HG02763 (cell line): ENCODE measurements at regions not wholly inside any gene's neighbourhood (a gene's known extent, or its start where the extent isn't known, plus 50 kb on each side); places are given as distances from the start of the nearest gene placed in this dataset.

Source experiments
- ATAC-seq: cut with Tn5 transposase; IDR thresholded peaks from one replicate; pipeline ENCODE4 v1.9.1; 2021; ENCODE audit warnings: mild to moderate bottlenecking, moderate library complexity; ENCODE audit not compliant: unreplicated experiment

DNA sequence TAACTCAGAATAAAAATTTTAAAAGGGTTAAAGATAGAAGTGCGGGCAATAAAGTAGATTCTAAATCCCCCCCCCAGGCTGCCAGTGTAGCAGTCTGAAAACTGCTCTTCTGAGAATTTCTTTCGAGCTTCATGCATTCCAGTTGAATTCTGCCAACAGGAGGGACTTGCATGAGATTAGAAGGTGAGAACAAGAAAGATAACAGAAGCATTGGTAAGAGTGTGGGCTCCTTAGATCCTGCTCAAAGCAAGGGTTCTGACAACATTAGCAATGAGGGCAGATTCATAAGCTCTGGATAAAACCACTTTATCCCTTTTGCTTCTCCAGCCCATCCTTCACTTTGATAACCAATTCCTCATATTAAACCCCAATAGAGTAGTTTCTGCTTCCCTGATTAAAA is 235.9 kb upstream of the CDH6 start:
- no peak for ATAC-seq

DNA sequence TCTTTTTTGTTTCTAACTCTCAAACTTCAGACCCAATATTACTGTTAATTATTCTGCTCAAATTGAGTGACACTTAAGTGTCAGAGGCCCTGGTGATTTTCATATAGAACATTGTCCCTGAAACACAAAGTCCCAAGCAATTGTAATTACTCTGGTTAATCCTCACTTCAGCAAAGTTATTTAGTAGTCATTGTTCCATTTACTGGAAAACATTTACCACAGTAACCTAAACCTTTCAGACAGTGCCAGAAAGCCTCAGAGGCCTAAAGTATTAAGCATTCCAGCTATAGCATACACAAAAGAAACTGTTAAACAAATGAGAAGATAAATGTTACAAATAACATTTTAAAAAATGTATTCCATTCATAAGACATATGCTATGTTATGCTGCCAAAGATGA is 237.2 kb upstream of the CDH6 start:
- no peak for ATAC-seq

DNA sequence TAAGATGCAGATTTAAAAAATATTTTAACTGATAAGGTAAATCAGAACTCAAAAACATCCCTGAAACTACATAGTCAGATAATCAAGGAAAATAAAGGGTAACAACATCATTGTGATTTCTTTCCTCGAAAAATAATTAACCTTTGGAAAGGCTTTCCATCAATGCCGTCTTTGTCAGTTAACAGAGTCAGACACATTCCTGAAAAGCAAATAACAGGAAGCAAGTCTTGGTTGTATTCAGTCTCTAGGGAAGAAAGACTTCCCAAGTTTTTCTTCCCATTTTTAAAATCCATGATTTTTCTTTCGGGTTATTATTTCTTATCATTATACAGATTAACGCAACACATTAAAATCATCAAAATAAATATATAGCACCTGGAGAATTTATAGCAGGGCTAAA is 256.4 kb upstream of the CDH6 start:
- ATAC-seq, result no peak

DNA sequence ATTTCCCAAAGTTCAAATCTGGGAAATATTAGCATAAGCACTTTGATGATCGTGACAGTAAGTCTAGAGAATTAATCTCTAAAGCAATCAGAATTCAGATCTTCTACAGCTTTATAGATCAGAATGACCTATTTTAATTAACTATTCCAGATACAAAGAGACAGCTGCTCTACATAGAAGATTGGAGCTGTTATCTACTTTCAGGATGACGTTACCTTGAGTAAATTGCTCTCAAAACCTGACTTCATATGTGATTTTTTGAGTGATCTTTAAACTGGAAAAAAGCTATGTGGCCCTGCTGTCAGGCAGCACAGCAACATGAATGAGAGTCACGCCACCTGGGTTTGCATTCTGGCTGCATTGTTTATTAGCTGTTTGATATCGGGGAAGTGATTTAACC is 259.9 kb upstream of the CDH6 start:
- ATAC-seq, result no peak

DNA sequence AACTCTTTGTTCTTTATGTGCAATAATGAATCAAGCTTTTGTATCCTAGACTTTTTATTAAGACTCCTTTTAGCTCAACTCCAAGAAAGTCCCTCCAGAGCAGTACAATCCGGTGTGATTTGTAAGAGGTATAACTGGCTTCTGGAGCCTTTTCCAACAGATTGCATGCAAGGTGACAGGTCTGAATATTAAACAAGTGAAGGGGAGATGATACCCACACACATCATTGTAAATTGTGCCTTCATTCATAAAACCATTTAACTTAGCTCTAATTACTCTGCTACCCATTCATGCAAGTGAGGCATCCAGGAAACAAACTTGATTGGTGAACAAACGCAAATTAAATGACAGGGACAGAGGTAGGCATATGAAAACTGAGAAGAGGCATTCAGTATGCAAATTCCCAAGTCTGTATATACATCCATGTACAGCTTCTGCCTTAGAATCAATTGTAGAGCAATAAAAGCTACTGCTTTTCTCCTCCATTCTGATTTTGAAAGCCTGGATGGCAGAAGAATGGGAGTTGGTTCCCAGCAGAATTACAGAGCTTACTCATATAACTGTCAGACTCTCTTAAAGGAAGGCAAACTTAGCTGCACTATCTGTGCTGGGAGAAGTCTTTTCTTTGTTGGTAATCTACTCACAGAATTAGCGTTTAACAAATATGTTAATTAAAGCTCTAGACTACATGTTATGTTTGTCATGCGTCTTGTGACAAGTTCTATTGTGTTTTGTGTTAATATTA is 261.0 kb upstream of the CDH6 start:
- ATAC-seq, result no peak

DNA sequence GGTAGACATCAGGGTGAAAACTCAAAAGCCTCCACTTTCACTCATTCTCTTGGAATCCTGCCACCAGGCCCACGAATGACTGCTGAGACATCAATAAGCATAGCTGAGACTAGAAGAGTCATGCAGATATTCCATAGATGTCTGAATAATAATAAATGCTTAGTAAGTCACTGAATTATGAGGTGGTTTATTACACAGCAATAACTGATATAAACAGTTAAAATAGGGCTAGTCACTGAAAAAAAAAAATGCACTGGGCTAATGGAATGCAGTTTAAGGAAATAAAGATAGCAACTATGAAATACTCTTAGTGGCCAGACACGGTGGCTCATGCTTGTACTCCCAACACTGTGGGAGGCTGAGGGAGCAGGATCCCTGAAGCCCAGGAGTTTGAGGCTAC is 262.8 kb upstream of the CDH6 start:
- no peak for ATAC-seq

DNA sequence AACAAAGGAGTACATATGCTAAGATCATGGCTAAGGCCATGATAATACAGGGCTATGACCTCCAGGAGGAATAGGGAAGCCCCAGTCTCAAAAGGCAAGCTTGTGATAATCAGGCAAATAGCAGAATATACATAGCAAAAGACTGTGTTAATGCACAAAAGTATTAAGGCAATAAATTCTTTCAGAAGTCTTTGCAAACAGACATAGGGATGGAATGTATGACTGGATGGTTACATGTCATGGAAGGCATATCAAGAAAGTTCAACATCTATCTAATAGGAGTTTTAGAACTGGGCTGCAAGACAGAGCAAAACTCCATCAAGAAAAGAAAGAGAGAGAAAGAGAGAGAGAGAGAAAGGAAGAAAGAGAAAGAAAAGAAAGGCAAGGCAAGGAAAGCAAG is 264.5 kb upstream of the CDH6 start:
- ATAC-seq, result no peak

DNA sequence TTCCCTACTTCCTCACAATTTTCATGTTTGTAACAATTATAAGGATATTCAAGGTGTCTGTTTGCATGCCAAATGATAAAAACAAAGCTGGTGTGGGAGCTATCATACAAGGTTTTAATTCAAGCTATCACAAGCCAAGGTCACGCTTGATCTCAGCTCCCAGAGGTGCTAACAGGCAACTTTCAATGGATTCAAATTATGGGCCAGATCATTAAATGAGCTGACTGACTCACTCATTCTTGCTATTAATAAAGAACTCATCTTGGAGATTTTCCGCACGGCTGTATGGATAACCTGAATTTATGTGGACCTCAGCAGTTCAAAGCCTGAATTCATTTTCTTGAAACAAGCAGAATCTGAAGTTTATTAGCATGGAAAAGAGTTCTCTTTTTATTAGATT is 267.3 kb upstream of the CDH6 start:
- no peak for ATAC-seq

DNA sequence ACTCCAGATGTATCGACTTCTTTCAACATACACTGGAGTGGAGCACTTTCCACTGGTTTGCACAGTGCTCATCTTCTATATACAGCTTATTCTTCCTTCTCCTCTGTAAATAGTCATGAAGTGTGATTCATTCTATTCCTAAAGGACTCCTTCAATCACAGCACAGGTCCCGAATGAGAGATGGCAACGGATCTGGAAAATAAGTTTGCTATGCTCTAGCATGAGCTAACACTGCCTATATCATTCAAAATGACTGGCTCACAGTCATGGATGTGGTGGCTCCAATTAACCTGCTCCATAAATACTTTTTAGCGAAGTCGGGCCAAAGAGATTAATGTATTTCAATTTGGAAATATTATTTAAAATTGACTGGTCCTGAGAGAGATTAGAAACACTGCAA is 272.1 kb upstream of the CDH6 start:
- ATAC-seq, result no peak

DNA sequence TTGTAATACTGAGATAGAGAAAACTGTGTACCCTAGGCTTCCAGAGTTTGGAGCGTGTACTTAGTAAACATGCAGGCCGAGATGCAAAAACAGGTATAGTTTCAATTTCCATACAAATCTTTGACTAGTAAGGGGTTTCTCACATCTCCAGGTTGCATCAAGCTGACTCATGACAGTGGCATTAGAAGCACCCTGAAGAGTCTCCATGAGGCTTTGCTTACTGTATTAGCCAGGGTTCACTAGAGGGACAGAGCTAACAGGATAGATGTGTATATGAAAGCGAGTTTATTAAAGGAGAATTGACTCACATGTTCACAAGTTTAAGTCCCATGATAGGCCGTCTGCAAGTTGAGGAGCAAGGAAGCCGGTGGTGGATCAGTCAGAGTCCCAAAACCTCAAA is 275.3 kb upstream of the CDH6 start:
- ATAC-seq, result no peak

DNA sequence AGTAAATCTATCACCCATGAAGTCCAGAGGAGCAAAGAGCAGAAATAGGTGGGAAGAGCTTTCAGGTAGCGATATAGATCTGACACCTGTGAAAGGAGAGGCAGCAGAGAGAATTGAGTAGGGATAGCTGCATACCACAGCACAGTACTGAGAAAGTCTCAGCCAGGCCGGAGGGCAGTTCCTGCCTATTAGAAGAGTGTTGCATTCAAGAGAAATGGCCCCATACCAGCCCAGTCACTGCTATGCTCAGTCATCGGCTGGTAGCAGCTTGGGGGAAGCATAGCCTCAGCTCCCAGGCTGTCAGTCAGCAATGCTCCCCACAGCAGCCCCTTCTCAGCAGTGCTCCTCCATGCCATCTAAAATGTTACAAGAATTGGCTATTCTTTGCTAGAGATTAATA is 285.1 kb upstream of the CDH6 start:
- ATAC-seq, result no peak

DNA sequence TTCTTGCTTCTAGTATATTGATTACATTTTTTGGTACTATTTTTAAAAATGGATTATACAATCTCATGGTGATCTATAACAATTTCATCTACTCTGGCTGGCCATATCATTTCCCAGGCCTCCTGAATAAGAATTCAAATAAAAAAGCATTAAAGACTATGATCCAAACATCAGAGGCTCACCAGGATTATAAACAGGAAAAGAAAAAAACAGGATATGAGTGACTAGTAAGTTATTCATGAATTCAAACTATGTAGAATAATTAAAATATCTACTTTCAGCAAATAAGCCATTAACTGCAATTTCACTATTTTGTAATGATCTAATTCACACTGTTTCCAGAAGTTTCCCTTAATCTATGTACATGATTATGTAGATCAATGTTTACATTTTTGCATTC is 293.1 kb upstream of the CDH6 start:
- no peak for ATAC-seq

DNA sequence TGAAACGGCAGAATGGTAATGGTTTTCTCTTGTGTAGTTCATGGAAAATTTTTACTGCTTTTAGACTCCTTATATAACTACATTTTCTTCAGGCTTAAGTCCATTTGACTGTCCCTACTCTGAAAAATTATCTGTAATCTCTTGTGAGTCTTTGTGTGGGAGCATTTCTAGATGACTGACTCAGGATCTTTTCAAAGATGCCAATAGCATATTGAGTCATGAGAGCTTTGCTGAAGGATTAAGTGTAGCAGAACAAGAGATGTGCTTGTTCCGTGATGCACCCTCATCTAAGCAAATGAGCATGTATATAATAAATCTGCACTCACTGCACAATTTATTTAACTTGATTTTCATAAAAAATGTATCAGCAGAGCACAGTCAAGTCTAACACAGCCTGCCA is 298.7 kb upstream of the CDH6 start:
- no peak for ATAC-seq

DNA sequence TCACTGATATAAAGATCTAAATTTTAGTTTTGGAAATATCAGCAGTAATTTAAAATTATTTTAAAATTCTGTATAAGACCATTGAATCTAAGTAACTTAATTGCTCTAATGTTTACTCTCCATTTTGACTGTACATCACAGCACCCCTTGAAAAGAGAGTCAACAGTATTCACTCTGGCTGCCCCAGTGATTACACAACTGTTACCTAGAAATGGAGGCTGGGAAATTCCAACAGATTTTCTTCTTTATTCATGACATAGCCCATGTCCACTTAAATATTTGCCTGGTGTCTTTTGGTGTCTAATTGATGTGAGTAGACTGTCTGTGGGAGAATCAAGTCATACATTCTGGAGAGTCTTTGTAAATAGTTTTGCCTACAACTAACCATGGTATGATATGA is 301.8 kb upstream of the CDH6 start:
- no peak for ATAC-seq

DNA sequence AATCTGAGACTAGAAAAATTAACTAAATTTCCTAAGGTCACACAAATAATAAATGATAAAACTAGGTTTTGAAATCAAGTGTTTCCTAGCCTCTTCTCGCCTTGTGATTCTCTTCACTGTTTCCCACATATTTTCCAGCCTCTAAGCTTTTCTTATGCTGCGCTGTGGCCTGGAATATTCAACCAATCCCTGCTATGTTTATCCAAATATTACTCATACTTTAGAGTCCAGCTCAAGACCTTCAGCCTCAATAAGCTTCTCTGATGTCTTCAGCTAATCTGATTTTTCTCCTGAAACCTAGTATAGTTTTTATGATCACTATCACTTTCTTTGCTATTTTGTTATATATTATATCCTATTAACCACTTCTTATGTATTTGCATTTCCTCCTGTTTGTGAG is 303.1 kb upstream of the CDH6 start:
- no peak for ATAC-seq

DNA sequence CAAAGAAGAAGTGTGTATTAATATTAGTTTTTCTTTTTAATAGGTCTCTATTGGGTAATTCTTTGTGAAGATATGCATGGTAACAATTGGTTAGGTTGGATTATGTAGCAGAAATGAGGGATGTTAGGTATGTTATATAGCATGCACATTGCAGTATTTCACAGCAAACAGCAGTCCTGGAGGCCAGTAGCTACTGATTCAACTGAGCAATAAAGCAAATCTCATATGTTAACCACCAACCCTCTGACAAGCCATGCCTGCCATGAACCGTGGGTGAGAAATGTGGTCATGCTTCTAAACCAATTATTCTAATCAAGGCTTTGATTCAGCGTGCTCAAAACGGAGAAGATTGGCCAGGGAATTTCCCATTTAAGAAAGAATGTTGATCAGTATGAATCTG is 313.0 kb upstream of the CDH6 start:
- no peak for ATAC-seq

DNA sequence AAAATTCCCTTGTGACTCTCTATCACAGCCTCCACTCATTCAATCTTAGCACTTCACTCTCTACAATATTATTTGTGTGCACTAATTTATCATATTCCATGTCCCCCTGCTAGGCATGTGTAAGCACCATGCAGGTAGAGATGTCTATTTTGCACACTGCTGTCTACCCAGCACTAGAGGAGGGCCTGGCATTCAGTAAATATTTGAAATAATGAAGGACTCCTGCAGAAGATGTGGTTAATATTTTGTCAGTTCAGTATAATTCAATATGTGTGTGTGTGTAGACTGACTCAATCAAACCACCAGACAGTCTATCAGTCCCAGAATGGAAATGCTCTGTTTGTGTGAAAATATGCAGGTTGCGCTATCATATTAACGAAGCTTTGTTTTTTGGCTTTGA is 313.6 kb upstream of the CDH6 start:
- ATAC-seq, result no peak

DNA sequence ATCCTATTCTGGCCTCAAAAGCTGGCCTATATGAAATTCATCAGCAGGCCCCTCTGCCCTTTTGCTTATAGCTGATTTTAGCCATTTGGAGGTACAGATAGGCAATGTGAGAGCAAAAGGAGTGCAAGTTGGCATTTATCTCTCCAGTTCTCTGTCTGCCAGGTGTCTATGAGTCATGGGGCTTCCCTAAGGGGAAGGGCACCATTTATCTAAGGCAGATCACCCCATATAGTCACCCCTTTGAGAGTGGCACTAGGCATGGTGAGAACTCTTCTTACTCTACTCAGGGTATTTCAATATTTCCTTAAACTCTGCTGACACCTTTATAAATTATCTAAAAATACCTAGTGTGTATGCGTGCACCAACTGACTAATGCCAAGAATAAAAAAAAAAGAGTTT is 314.7 kb upstream of the CDH6 start:
- ATAC-seq, result no peak

DNA sequence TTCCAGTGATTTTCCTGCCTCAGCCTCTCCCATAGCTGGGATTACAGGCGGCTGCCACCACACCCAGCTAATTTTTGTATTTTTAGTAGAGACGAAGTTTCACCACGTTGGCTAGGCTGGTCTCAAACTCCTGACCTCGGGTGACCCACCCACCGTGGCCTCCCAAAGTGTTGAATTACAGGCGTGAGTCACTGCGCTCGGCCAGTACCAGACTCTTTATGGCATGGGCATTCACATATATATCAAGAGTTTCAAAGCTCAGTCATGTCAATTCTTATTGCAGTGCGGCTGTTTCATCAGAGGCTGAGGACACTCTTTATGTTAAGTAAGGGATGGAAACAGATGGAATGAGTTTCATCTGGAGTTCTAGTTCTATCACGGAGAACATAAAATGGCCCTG is 315.2 kb upstream of the CDH6 start:
- no peak for ATAC-seq

DNA sequence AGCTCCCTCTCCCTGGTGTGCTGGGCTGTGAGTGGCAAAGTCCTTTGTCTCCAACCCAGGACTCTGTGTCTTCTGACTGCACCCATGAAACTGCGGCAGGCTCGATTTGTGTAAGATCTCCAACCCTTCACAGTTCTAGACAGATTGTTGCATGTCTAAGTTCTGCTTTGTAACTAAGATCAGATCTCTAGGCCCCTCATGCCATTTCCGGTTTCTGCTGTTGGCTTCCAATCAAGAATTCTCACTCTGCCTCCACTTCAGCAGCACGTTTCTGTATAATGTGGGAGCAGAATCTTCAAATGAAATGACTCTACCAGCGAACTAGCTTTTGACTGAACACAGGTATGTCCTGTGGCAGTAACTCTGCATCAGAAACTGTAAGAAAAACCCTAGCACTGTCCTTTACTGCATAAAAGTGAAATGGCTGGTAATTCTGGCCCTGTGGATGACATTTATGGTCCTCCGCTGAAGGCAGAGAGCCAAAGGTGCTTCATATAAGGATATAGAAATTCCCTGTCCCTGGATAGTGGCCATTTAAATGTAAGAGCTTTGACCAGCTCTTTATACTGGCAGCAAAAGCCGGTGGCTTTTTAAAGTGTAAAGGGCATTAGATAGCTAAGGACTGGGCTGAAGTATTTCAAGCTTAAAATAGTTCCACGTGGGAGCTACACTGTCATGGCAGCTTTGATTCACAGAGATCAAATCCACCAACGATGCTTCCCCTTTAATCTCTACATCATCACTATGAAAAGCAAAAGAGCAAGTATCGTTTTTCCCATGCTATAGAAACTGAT is 319.0 kb upstream of the CDH6 start:
- no peak for ATAC-seq

DNA sequence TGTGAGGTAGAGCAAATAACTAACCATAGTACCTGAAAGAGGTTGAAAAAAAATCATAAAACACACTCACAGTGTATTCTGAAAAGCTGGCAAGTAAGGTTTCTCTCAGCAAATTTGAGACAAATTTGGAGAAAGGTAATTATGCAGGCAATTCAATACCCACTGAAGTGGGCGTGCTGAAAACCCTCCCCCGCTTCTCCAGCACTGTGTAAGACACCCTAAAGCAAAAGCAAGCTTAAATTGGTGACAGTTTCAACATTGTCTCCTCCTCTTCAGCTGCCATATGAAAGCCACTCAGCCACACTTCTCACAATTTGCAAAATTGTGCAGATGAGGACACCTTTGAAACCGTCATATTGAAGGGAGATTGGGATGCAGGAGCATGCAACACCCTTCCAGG is 322.3 kb upstream of the CDH6 start:
- no peak for ATAC-seq

DNA sequence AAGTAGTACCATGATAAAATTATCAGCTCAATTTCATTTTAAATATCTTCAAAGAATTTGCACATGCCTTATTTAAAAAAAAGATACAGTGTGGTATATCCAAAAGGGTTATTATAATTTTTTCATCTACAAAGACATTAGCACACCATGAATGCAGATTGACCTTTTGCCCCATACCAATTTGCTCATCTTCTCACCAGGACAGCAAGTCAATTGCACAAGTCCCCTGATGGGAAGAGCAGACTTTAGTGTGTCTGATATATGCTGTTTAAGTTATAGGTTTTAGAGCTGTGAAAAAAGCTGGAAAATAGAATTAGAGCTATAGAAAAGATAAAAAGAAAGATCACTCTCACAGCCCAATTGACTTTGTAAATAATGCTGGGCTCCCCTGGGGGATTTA is 325.8 kb upstream of the CDH6 start:
- ATAC-seq, result no peak

DNA sequence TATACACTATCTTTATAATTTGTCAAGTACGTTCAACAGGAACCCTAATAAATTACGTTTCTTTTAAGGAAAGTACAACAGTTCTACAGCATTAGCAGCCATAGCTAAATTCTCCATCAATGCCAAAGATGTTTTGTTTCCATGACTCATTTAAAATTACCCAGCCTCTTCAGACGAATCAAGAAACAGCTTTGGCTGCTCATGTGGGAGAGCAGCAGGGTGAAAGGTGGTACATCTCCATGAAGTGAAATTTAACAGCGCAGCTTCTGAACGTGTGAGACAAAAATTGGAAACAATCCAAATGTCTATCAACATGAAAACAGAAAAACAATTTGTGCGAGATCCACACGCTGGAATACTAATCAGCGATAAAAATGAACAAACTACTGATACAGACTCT is 327.3 kb upstream of the CDH6 start:
- no peak for ATAC-seq
